GM23338 (cell line): ENCODE measurements at regions not wholly inside any gene's neighbourhood (a gene's known extent, or its start where the extent isn't known, plus 50 kb on each side); places are given as distances from the start of the nearest gene placed in this dataset.

ENCODE experiments used
- CREB1 ChIP-seq: fragments of 250-450 bp; sonication (Bioruptor Pico); IDR thresholded peaks from 2 replicates; pipeline ENCODE4 v1.5.0; 2020; ENCODE audit warnings: low read depth, mild to moderate bottlenecking, moderate library complexity
- CTCF ChIP-seq, 2 experiments: fragments of 200-600 bp in 1 of 2; sonication (generic) in 1 of 2; conservative IDR thresholded peaks; 2 replicates each; pipeline versions ENCODE4 v1.5.1 to v1.6.1; 2016 to 2017; ENCODE audit warnings: antibody characterized with exemption in 2 of 2, low read depth in 2 of 2, mild to moderate bottlenecking in 2 of 2, moderate library complexity in 1 of 2
- EZH2 ChIP-seq: fragments of 200-600 bp; sonication (generic); IDR thresholded peaks from one replicate; pipeline ENCODE4 v1.8.0; 2017; ENCODE audit warnings: antibody characterized with exemption, mild to moderate bottlenecking, low read depth; ENCODE audit not compliant: unreplicated experiment
- EZH2phosphoT487 ChIP-seq: fragments of 200-600 bp; sonication (generic); IDR thresholded peaks from one replicate; pipeline ENCODE4 v1.8.1; 2018; ENCODE audit warnings: antibody characterized with exemption; ENCODE audit not compliant: unreplicated experiment
- JUNB ChIP-seq: IDR thresholded peaks from one replicate; pipeline ENCODE4 v1.6.1; 2016; ENCODE audit warnings: antibody characterized with exemption; ENCODE audit not compliant: unreplicated experiment
- NANOG ChIP-seq: IDR thresholded peaks from 2 replicates; pipeline ENCODE4 v1.6.1; 2016; ENCODE audit warnings: antibody characterized with exemption, borderline replicate concordance
- POLR2AphosphoS5 ChIP-seq: IDR thresholded peaks from 2 replicates; pipeline ENCODE4 v1.6.1; 2016; ENCODE audit warnings: antibody characterized with exemption, low read depth
- STAT1 ChIP-seq: IDR thresholded peaks from one replicate; pipeline ENCODE4 v1.6.1; 2016; ENCODE audit warnings: antibody characterized with exemption; ENCODE audit not compliant: unreplicated experiment
- ZNF114 ChIP-seq: fragments of 250-450 bp; sonication (Bioruptor Pico); IDR thresholded peaks from 2 replicates; pipeline ENCODE4 v1.5.0; 2020; ENCODE audit warnings: mild to moderate bottlenecking, moderate library complexity
- ZNF331 ChIP-seq: fragments of 250-450 bp; sonication (Bioruptor Pico); IDR thresholded peaks from 2 replicates; pipeline ENCODE4 v1.5.0; 2020; ENCODE audit warnings: low read depth, mild to moderate bottlenecking, moderate library complexity
- ZNF462 ChIP-seq: fragments of 250-450 bp; sonication (Bioruptor Pico); IDR thresholded peaks from 2 replicates; pipeline ENCODE4 v1.5.0; 2020; ENCODE audit warnings: mild to moderate bottlenecking, moderate library complexity
- TF ChIP-seq, protein P1 (sequence below): IDR thresholded peaks from 2 replicates; pipeline ENCODE4 v1.6.1; 2016; ENCODE audit warnings: antibody characterized with exemption

DNA sequence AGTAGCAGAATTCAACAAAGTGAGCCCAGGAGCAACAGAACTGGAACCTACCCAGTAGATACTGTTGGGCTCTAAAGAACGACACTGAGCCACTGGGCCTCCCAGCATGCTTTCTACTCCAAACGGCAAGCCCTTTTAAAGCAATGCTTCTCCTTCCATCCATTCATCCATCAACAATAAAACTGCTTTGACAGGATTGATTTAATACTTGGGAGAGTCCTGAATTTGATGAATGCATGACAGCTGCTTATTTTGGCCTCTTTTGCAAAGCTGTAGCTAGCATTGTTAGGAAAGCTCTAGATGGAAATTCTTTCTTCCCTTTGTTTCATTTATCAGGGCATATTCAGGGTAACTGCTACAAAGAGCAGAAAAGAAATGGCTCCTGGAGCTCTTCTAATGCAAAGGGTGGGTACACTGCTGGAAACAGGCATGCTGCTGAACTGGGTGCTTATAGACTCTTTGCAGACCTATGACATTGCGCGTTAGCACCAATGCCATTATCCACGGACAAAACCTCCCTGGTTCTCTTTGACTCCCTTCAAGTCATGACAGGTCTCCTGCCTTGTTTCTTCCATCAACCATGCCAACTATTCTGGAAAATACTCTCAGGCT, 138.4 kb upstream of the HNRNPA3 start (continued):
- TF ChIP-seq ZNF462 (CRISPR knock-in tag), result no peak
- TF ChIP-seq POLR2AphosphoS5, result no peak
- TF ChIP-seq JUNB, result no peak
- no peak for TF ChIP-seq CTCF (conservative IDR thresholded peaks at IDR 0.05; ENCODE audit: low read depth in 2 of 2)
- TF ChIP-seq, protein P1, sequence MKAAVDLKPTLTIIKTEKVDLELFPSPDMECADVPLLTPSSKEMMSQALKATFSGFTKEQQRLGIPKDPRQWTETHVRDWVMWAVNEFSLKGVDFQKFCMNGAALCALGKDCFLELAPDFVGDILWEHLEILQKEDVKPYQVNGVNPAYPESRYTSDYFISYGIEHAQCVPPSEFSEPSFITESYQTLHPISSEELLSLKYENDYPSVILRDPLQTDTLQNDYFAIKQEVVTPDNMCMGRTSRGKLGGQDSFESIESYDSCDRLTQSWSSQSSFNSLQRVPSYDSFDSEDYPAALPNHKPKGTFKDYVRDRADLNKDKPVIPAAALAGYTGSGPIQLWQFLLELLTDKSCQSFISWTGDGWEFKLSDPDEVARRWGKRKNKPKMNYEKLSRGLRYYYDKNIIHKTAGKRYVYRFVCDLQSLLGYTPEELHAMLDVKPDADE, result no peak
- no peak for TF ChIP-seq EZH2phosphoT487
- TF ChIP-seq CREB1 (CRISPR knock-in tag), result no peak
- TF ChIP-seq ZNF114, result no peak
- no peak for TF ChIP-seq STAT1
- TF ChIP-seq NANOG, result no peak
- TF ChIP-seq ZNF331 (CRISPR knock-in tag), result no peak
- no peak for TF ChIP-seq EZH2
